ENCODE measurements at regions not wholly inside any gene's neighbourhood (a gene's known extent, or its start where the extent isn't known, plus 50 kb on each side); places are given as distances from the start of the nearest gene placed in this dataset.
A peak's percentile ranks its signal among the peaks of the same experiment; 100 is the strongest.

DNA sequence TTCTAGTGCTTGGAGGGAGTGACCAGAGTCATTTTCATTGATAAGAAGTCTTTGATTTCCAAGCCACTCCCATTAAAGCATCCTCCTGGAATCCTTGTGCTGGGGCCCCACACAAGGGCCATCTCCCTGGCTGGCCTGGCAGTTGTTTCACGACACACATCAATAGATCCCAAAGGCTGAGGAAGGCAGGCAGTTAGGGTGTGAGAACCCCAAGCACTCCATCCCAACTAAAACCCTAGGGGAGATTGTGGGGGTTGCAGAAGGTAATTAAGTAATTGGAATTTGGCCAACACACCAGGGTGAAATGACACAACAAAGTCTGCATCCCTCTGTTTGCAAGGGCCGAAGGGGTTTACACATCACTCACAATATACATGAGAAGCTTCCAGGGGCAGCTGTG lies 578.1 kb upstream of the SYT4 start:
- DNase-seq (ENCODE audit: low read depth) = no peak
- Histone ChIP-seq H3K27ac (ENCODE audit: low read depth, low read length) (no peak overlapping the region), H3K4me3 (ENCODE audit: insufficient read depth, low read depth, low read length) (no peak overlapping the region), H4K20me1 (ENCODE audit: insufficient read depth, low read length) (no peaks in the 10 kb centered on the region), H3K79me2 (ENCODE audit: insufficient read depth, low read length) (no peaks in the 10 kb centered on the region), H3K4me1 (ENCODE audit: insufficient read depth, low read length) (no peaks in the 10 kb centered on the region), H3K27me3 (ENCODE audit: insufficient read depth, low read length) (no peaks in the 10 kb centered on the region), H2AFZ (ENCODE audit: low read depth, low read length) (no peak overlapping the region), H3K4me2 (ENCODE audit: low read length) (no peak overlapping the region), H3K9me3 (ENCODE audit: insufficient read depth, low read depth, low read length) (no peaks in the 10 kb centered on the region), H3K9ac (ENCODE audit: low read length) (no peak overlapping the region), H3K36me3 (ENCODE audit: insufficient read depth, low read length) (no peaks in the 10 kb centered on the region)
- TF ChIP-seq, protein P1, sequence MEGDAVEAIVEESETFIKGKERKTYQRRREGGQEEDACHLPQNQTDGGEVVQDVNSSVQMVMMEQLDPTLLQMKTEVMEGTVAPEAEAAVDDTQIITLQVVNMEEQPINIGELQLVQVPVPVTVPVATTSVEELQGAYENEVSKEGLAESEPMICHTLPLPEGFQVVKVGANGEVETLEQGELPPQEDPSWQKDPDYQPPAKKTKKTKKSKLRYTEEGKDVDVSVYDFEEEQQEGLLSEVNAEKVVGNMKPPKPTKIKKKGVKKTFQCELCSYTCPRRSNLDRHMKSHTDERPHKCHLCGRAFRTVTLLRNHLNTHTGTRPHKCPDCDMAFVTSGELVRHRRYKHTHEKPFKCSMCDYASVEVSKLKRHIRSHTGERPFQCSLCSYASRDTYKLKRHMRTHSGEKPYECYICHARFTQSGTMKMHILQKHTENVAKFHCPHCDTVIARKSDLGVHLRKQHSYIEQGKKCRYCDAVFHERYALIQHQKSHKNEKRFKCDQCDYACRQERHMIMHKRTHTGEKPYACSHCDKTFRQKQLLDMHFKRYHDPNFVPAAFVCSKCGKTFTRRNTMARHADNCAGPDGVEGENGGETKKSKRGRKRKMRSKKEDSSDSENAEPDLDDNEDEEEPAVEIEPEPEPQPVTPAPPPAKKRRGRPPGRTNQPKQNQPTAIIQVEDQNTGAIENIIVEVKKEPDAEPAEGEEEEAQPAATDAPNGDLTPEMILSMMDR (IDR thresholded peaks at IDR 0.05; ENCODE audit: insufficient read depth, low read depth, low read length) = no peak
- TF ChIP-seq EZH2 (IDR thresholded peaks at IDR 0.05; ENCODE audit: insufficient read depth, low read length) = no peak
- no peak for FAIRE-seq
- no peaks in the 10 kb centered on the region for H3K27me3 Mint-ChIP-seq (ENCODE audit: low read depth, unreplicated experiment)
- H3K4me3 Mint-ChIP-seq (ENCODE audit: unreplicated experiment) = no peak overlapping the region
- H3K9me3 Mint-ChIP-seq (ENCODE audit: unreplicated experiment) = no peaks in the 10 kb centered on the region
- no peak overlapping the region for H3K27ac Mint-ChIP-seq (ENCODE audit: unreplicated experiment)
- H3K4me1 Mint-ChIP-seq (ENCODE audit: low read depth, unreplicated experiment) = no peaks in the 10 kb centered on the region
- H3K36me3 Mint-ChIP-seq (ENCODE audit: low read depth, unreplicated experiment) = no peaks in the 10 kb centered on the region

DNA sequence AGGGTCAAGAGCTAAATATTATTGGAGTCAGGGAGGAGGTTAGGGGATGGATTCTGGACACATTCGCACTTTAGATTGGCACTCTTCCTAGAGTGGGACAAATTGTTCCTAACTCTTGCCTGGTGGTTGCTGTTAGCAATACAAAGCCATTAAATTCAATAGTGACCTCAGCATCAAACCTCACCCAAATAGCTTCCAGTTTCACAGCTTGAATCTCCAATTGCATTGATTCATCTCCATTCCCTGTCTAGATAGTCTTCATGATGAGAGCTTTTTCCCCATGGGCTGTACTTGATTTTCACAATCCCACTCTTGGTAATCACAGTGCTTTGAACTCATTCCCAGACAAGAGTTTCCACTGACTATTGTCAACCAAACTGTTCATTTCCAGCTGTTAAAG lies 585.9 kb upstream of the SYT4 start:
- FAIRE-seq = no peak
- no peaks in the 10 kb centered on the region for H3K27me3 Mint-ChIP-seq (ENCODE audit: low read depth, unreplicated experiment)
- Histone ChIP-seq H3K4me1 (ENCODE audit: insufficient read depth, low read length) (no peaks in the 10 kb centered on the region), H3K9ac (ENCODE audit: low read length) (no peak overlapping the region), H3K9me3 (ENCODE audit: insufficient read depth, low read depth, low read length) (no peaks in the 10 kb centered on the region), H3K27ac (ENCODE audit: low read depth, low read length) (no peak overlapping the region), H2AFZ (ENCODE audit: low read depth, low read length) (no peak overlapping the region), H3K4me2 (ENCODE audit: low read length) (no peak overlapping the region), H4K20me1 (ENCODE audit: insufficient read depth, low read length) (no peaks in the 10 kb centered on the region), H3K4me3 (ENCODE audit: insufficient read depth, low read depth, low read length) (no peak overlapping the region), H3K79me2 (ENCODE audit: insufficient read depth, low read length) (no peaks in the 10 kb centered on the region), H3K27me3 (ENCODE audit: insufficient read depth, low read length) (no peaks in the 10 kb centered on the region), H3K36me3 (ENCODE audit: insufficient read depth, low read length) (no peaks in the 10 kb centered on the region)
- DNase-seq (ENCODE audit: low read depth) = no peak
- no peak overlapping the region for H3K4me3 Mint-ChIP-seq (ENCODE audit: unreplicated experiment)
- no peaks in the 10 kb centered on the region for H3K36me3 Mint-ChIP-seq (ENCODE audit: low read depth, unreplicated experiment)
- no peaks in the 10 kb centered on the region for H3K9me3 Mint-ChIP-seq (ENCODE audit: unreplicated experiment)
- no peak overlapping the region for H3K27ac Mint-ChIP-seq (ENCODE audit: unreplicated experiment)
- TF ChIP-seq EZH2 (IDR thresholded peaks at IDR 0.05; ENCODE audit: insufficient read depth, low read length) = no peak
- TF ChIP-seq, protein P1 (IDR thresholded peaks at IDR 0.05; ENCODE audit: insufficient read depth, low read depth, low read length) = no peak
- H3K4me1 Mint-ChIP-seq (ENCODE audit: low read depth, unreplicated experiment) = no peaks in the 10 kb centered on the region

DNA sequence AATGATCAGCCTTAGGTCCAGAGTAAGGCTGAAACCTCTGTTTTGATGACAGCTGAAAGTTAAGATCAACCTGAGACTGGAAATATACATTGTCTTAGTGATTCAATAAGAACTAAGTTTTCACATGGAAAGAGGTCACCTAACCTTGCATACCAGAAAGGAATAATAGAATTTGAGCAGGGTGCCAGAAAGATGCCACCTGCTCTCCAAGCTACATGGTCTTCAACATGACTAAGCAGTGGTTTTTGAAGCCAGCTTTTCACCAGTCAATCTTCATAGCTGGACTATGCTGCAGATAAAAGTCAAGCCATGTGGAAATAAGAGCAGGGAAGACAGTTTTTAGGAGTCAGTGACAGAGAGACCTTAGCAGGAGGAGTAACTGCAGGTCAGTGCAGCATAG lies 589.4 kb upstream of the SYT4 start:
- Histone ChIP-seq H3K9me3 (ENCODE audit: insufficient read depth, low read depth, low read length) (no peaks in the 10 kb centered on the region), H2AFZ (ENCODE audit: low read depth, low read length) (no peak overlapping the region), H3K9ac (ENCODE audit: low read length) (no peak overlapping the region), H3K36me3 (ENCODE audit: insufficient read depth, low read length) (no peaks in the 10 kb centered on the region), H3K4me3 (ENCODE audit: insufficient read depth, low read depth, low read length) (no peak overlapping the region), H3K27ac (ENCODE audit: low read depth, low read length) (no peak overlapping the region), H3K79me2 (ENCODE audit: insufficient read depth, low read length) (no peaks in the 10 kb centered on the region), H3K27me3 (ENCODE audit: insufficient read depth, low read length) (no peaks in the 10 kb centered on the region), H3K4me2 (ENCODE audit: low read length) (no peak overlapping the region), H3K4me1 (ENCODE audit: insufficient read depth, low read length) (peaks cover 11% of the 10 kb centered on the region), H4K20me1 (ENCODE audit: insufficient read depth, low read length) (no peaks in the 10 kb centered on the region)
- H3K27ac Mint-ChIP-seq (ENCODE audit: unreplicated experiment) = no peak overlapping the region
- H3K36me3 Mint-ChIP-seq (ENCODE audit: low read depth, unreplicated experiment) = no peaks in the 10 kb centered on the region
- TF ChIP-seq, protein P1 (IDR thresholded peaks at IDR 0.05; ENCODE audit: insufficient read depth, low read depth, low read length) = no peak
- no peak for TF ChIP-seq EZH2 (IDR thresholded peaks at IDR 0.05; ENCODE audit: insufficient read depth, low read length)
- H3K4me1 Mint-ChIP-seq (ENCODE audit: low read depth, unreplicated experiment) = peaks cover 11% of the 10 kb centered on the region
- peaks cover 2% of the 10 kb centered on the region for H3K9me3 Mint-ChIP-seq (ENCODE audit: unreplicated experiment)
- H3K4me3 Mint-ChIP-seq (ENCODE audit: unreplicated experiment) = no peak overlapping the region
- H3K27me3 Mint-ChIP-seq (ENCODE audit: low read depth, unreplicated experiment) = no peaks in the 10 kb centered on the region
- no peak for FAIRE-seq
- peak; percentile 54 for DNase-seq (ENCODE audit: low read depth)
